GM19023 (cell line): ENCODE measurements at regions not wholly inside any gene's neighbourhood (a gene's known extent, or its start where the extent isn't known, plus 50 kb on each side); places are given as distances from the start of the nearest gene placed in this dataset.
A peak's percentile ranks its signal among the peaks of the same experiment; 100 is the strongest.
"Not testable (repeated sequence)": the region's sequence is repeated elsewhere in the genome, so short reads cannot be mapped to it uniquely, and the experiment has no call there.

Source experiments
- ATAC-seq: cut with Tn5 transposase; IDR thresholded peaks from one replicate; pipeline ENCODE4 v1.9.1; 2021; ENCODE audit warnings: mild to moderate bottlenecking, moderate library complexity; ENCODE audit not compliant: unreplicated experiment

DNA sequence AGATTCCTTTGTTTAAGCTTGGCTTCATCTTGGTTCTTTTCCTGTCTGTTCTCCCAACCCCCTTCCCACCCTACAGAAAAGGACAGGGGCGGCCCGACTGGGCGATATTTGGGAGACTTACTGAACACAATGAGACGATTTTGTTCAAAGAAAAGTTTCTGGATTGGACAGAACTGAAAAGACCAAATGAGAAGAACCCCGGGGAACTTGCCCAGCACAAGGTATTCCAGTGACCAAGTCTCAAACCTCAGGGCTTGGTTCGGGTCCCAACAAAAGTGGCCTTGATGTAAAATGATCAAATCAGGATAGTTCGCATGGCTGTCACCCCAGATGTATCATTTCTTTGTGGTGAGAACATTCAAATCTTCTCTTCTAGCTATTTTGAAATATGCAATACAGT is 73.9 kb upstream of the LYZL2 start:
- ATAC-seq, result not testable (repeated sequence)

DNA sequence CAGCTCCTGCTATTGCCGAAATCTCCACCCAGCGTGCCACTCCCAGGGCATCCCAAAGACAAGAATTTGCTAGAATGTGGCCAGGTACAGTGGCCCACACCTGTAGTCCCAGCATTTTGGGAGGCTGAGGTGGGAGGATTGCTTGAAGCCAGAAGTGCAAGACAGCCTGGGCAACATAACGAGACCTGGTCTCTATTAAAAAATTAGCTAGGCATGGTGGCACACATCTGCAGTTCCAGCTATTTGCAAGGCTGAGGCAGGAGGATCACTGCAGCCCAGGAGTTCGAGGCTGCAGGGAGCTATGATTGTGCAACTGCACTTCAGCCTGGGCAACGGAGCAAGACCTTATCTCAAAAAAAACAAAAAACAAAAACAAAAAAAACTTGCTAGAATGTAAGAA is 73.3 kb upstream of the LYZL2 start:
- no peak for ATAC-seq

DNA sequence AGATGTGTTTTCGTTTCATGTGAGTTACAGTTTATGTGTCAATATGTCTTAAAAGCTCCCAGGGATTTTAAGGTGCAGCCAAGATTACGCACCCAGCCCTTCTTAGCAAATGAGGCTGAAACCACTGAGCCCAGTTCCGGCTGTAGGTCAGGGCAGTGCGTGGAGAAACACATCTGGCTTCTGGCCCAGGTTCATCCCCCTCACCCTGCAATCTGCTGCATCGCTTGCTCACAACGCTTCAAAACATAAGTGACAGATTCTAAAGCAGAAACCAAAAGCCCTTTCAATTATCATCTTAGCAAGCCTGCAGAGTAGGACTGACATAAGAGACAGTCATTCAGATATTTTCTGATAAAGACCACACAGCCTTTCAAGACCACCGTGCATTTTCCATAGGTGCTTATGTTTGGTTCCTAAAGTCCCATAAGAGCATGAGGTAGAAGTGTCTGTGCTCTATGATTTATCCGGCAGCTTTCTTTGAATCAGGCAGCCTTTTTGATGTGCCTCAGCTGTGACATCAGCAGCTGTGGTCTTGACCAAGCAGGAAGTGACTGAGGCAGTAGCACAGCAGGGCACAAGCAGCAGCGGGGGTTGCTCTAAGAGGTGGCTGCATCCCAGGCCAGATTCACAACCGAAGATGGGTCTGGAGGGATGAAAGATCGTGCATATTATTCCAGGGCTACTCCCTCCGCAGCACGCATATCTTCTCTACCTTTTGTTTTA is 72.1 kb upstream of the LYZL2 start:
- ATAC-seq, result peak; percentile 54

DNA sequence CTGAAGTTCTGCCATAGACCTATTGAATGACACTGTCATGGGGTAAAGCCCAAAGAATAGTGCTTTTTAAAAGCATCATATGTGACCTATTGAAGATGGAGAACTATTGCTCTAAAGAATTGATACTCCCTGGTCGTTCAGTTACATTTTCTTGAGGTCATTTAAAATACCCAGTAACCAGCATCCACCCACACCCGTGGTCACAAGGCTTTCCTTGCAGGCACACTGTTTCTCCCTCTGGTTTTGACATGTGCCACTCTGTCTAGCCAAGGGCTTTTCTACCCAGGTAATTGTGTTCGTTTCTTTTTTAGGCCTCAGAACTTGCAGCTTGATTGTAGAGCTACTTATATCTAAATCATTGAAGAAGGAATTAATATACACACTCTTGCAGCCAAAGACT is 68.3 kb upstream of the LYZL2 start:
- ATAC-seq, result no peak

DNA sequence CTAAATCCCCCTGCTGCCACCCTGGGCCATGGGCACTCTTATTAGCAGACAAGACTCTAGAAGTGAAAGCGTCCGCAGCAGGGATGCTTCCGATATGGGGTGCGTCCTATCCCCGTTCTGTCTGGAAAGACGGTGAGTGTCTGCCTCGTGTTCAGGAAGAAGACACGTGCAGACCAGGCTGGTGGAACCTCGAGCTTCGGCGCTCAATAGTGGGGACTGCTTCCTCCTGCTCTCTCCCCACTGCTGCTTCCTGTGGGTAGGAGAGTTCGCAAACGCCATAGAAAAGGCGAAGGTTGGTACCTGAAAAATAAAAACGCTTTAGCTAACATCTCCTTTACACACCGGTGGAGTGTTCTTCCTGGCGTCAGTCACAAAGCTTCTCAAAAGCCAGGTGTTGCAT is 67.7 kb upstream of the LYZL2 start:
- ATAC-seq, result not testable (repeated sequence)

DNA sequence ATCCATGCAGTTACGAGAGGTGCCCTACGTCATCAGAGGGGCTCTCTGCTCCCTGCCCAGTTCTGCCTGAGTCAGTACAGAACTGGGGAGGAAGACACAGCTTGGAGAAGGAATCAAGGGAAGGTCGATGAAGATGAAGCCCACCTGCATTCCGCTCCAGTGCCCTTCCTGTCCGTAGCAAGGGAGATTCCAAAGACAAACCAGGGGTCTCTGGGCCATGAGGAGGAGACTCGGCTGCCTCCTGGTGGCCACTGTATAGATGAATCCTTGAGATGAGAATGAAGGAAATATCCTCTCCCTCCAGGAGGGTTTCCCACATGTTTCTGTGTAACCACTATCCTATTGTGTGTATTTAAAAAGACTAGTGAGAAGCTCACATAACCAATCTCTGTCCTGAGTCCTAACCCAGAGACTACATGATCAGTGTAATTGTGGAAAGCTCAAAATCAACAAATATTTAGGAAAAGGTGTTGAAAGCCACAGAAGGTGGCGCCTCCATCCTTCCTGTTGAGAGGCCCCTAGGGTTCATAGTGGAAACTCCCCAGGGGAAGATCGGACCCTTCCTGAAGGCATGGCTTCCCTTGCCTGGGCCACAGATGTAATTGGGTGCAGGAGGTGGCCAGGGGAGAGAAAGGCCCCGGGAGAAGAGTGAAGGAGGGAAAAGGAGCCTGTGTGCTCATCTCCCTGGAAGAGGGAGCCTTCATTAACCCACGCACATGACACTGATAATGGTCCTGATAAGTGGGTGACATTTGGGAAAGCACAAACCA is 67.0 kb upstream of the LYZL2 start:
- ATAC-seq, result not testable (repeated sequence)

DNA sequence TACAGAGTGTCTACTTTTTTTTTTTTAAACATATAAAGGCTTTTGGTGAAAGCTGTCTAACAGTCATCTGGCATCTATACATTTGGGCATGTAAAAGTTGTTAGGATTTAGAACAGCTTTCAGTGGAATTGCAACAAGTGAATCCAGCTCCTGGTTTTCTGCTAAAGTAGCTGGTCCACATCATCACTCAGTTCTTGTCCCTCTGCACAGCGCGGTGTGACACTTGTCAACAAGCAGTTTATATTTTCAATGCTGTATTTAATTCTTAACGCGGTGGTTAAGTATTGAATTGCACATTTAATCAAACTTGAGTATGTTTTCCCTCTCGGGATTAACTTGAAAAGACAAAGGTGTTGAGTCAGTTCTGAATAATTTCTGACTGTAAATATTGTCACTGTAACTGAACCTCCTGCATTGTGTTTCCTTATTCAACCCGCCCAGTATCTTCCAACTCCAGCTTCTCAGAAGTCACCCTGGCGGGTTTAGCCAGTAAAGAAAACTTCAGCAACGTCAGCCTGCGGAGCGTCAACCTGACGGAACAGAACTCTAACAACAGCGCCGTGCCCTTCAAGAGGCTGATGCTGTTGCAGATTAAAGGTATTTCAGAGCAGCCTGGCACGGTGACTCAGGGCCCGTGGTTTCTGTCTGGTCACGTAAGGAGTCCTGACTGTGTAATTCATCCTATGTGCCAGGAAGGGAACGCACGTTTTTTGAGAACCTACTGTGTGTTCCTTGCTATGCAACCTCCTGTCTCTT is 66.1 kb upstream of the LYZL2 start:
- not testable (repeated sequence) for ATAC-seq

DNA sequence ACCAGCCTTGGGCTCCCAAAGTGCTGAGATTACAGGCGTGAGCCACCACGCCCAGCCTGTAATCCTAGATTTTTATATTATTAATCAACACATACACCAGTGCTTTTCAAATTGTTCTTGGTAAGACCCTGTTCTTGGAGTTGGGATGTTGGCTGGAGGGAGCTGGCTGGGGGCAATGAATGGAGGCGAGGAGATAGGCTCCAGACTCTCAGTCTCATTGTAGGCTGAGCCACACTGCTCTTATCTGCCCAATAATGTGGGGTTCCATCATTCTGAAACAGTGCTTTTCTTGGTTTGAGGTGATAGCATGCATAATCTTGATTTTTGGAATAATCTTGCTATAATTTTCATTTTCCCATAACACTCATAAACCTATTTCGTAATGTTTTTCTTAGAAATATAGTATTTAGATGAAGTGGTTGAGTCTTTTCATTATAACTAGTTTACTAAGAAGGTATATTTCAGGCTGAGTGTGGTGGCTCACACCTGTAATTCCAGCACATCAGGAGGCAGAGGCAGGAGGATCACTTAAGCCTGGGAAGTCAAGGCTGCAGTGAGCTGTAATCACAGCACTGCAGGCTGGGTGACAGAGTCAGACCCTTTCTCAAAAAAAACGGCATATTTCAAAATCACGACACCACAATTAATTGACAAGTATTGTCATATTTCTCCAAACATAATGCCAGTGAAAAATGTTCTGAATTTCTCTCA is 65.1 kb upstream of the LYZL2 start:
- ATAC-seq, result no peak

DNA sequence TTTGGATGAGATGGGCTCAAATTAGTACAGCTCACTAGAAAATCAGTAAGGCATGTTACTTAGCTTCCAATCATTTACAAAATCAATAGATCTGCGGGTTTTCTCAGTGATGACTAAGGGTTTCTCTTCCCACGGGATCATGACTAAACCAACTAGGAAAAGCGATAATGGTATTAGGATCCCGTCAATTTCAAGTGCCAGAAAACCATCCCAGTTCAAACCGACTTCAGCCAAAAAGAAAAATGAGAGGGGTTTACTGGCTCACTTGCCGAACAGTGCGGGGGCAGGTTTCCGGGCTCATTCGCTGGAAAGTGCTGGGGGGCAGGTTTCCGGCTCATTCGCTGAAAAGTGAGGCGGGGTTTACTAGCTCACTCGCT is 62.1 kb upstream of the LYZL2 start:
- no peak for ATAC-seq

DNA sequence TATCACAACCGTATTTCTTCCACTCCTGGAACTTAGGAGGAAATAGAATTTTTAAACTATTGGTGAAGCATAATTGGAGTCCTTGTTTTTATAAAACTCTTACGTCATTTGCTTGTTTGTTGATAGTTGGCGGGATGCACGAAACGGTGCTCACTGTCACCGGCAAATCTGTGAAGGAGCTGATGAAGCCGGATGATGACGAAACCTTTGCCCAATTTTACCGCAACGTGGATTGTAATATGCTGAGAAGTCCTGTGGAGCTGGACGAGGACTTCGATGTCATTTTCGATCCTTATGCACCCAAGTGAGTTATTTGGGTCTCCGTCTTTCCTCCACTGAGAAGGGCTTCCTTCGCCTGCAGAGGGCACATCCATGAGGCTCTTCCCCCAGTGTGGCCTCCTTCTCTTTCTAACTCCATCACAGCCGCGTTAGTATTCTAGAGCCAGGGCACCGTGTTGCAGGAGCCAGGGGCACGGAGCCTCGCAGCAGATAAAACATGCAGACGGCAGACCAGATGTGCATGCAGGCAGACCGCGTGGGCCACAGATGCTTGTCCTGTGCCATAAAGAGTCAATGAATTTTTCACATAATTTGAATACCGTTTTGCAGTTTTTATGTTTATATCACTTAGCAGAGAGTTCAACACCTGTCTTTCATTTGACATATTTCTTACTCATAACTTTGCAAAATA is 61.5 kb upstream of the LYZL2 start:
- not testable (repeated sequence) for ATAC-seq

DNA sequence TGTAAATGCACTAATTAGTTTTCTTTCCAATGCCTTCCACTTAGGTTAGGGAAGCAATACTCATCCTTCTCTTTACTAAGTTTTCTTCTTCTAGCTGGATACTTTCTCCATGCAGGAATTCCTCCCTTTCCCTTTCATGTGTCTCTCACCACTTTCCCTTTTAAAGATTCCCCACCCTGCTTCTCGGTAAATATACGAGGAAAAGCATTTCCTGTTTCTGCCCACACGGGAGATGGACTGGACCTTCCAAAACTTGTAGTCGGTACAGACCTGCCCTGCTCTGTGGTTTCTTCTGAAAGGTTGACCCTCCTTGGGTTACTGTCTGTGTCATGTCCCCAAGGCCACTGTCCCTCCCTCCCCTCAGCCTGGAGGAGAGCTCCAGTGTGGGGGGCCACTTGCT is 58.9 kb upstream of the LYZL2 start:
- no peak for ATAC-seq

DNA sequence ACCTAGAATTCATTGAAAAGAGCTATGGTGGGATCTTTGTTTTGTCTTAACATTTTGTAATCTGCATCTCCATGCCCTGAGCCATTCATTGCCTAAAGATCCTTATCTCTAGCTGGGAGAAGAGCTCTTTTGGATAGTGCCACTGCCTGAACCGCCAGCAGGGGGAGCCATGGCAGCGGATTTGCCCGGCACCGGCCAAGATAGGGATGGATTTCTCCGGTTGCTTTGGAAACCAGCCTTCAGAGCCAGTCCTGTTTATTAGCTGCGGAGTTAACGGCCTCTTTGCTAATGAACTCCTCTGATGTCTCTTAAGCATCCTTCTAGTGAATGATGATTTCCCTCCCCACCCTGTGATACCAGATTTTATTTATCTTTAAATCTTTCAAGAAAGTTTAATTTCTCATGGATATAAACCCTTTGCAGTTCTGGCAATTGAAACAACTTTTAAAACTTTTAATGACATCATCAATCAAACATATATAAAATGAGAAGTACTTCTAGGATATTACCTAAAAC is 58.2 kb upstream of the LYZL2 start:
- peak; percentile 66 for ATAC-seq

DNA sequence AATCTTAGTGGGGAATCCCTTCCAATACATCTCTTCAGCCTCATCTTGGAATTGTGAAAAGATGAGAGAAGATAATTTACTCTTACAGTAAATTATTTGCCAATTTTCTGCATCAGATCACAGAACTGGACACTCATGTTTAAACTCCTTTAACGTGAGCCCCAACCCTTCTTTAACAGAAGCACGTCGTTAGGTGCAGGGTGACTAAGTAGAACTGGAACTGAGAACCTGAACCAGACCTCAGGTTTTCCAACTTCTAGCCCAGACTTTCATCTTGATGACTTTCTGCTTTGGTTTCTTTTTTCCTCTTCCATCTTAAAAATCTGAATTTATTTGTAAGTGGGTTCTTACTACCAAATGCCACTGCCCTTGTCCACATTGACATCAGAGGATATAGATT is 57.2 kb upstream of the LYZL2 start:
- ATAC-seq, result no peak

DNA sequence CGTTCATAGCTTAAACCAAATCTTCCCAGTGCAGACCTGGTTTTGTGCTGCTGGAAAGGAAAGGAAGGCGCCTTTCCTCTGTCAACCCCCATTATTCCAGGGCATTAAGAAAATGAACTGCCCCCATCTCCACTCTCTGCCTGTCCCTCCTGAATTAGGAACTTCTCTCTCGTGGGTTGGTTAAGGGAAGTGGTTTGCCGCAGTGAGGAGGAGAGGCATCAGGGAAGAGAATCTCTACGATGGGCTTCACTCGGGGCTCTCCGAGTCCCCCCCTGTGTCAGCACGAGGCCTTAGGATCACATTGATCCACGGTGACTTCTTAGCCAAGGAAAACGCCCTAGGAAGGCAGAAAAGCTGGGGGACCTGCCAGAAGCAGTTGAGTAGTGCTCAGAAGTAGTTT is 53.9 kb upstream of the LYZL2 start:
- ATAC-seq, result no peak

DNA sequence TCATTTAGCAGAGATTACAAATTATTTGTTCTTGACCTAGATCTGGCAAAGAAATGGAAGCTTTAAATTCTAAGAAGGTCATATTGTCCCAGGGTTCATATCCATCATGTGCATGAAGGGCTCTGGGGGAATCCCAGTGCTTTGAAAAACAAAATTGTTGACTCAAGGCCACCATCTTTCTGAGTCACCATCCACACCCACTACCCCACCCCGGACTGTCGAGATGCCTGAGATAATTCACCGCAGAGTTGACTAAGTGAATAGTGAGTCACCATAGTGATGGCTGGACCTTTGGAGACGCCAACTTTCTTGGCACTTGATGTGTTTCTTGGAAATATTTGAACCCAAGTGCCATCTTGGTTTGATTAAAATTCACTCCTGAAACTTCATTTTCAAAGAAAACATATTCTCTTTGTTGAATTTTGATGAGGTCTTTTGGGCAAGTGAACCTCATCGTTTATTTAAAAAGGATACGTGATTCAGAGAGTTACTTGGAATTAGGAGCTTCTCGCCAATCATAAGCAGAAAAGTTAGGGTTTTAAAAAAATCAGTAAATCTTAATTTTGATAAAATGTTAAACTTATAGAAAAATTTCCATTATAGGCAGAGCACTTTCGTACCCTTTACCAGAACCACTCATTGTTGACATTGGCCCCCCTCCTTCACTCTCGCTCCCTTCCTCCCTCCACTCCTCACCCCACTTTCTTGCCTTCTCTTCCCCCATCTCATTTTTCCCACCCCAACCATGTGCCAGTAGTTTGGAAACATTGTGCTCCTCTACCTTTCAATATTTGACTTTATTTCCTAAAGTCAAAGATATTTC is 53.0 kb upstream of the LYZL2 start:
- ATAC-seq, result not testable (repeated sequence)

DNA sequence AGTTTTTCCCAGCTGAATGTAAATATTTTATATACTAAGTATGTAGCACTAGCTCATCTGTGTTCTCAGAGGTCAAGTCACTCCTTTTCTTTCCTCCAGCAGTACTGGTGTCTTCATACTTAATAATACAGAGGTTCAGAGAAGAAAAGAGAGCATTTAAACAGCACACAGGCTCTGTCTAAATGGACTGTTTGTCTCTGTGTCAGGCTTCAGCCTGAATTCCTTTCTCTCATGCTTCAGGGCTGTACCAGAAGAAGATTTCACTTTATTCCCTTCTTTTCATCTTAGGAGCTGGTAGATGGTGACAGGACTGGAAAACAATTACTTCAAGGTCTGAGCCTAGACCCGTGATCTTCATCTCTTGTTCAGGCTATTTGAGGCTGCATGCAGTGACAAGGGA is 51.4 kb upstream of the LYZL2 start:
- ATAC-seq, result no peak
